SK-N-MC (cell line): ENCODE measurements at regions not wholly inside any gene's neighbourhood (a gene's known extent, or its start where the extent isn't known, plus 50 kb on each side); places are given as distances from the start of the nearest gene placed in this dataset.

ENCODE experiments used
- DNase-seq: peaks from one replicate; pipeline ENCODE4 v3.0.0-alpha.2; 2011; ENCODE audit warnings: low read depth, low spot score
- H3K27ac ChIP-seq: fragments of 200-600 bp; sonication (generic); 2 replicates; pipeline ENCODE4 v1.5.1; 2016; ENCODE audit warnings: mixed run types
- H3K36me3 ChIP-seq: fragments of 200-600 bp; sonication (generic); 2 replicates; pipeline ENCODE4 v1.6.1; 2017; ENCODE audit warnings: antibody characterized with exemption, low read length, mixed read lengths; ENCODE audit not compliant: insufficient read depth
- H3K4me3 ChIP-seq: fragments of 200-600 bp; sonication (generic); 2 replicates; pipeline ENCODE4 v1.5.1; 2016
- H3K9ac ChIP-seq: fragments of 200-600 bp; sonication (generic); 2 replicates; pipeline ENCODE4 v1.8.0; 2017; ENCODE audit warnings: mixed run types, mixed read lengths; ENCODE audit not compliant: insufficient read length
- H3K9me3 ChIP-seq: fragments of 200-600 bp; sonication (generic); 2 replicates; pipeline ENCODE4 v1.6.1; 2017; ENCODE audit warnings: low read depth, mild to moderate bottlenecking, antibody characterized with exemption, low read length, moderate library complexity, mixed read lengths
- EZH2 ChIP-seq: fragments of 200-600 bp; sonication (generic); IDR thresholded peaks from one replicate; pipeline ENCODE4 v1.6.1; 2017; ENCODE audit warnings: antibody characterized with exemption
- FOXP2 ChIP-seq: optimal IDR thresholded peaks from 2 replicates; pipeline ENCODE3; 2011; ENCODE audit warnings: mild to moderate bottlenecking, moderate library complexity; ENCODE audit not compliant: insufficient read depth; ENCODE audit errors: extremely low read length, control extremely low read depth
- POLR2AphosphoS5 ChIP-seq: IDR thresholded peaks from 2 replicates; pipeline ENCODE4 v1.6.1; 2012; ENCODE audit warnings: mild to moderate bottlenecking, low read depth, low read length, borderline replicate concordance

- H3K27ac ChIP-seq, result no peak overlapping the region
- no peaks in the 10 kb centered on the region for H3K36me3 ChIP-seq
- H3K9ac ChIP-seq, result no peak overlapping the region
- H3K9me3 ChIP-seq, result no peaks in the 10 kb centered on the region
- H3K4me3 ChIP-seq, result no peak overlapping the region
- TF ChIP-seq FOXP2 (no peak), EZH2 (no peak), POLR2AphosphoS5 (no peak)
- no peak for DNase-seq
These were observed 306.1 kb upstream of the COL8A1 start for GRCh38 chr3:99332276-99332675.

GRCh38 chr3:99330924-99331532, 307.4 kb upstream of the COL8A1 start:
- no peak overlapping the region for H3K9ac ChIP-seq
- no peaks in the 10 kb centered on the region for H3K36me3 ChIP-seq
- no peak for TF ChIP-seq EZH2
- no peak for TF ChIP-seq FOXP2
- TF ChIP-seq POLR2AphosphoS5, result no peak
- no peak overlapping the region for H3K4me3 ChIP-seq
- no peaks in the 10 kb centered on the region for H3K9me3 ChIP-seq
- no peak overlapping the region for H3K27ac ChIP-seq
- no peak for DNase-seq

GRCh38 chr3:99330281-99330680, 308.1 kb upstream of the COL8A1 start:
- TF ChIP-seq EZH2 (no peak), FOXP2 (no peak), POLR2AphosphoS5 (no peak)
- no peak for DNase-seq

DNA sequence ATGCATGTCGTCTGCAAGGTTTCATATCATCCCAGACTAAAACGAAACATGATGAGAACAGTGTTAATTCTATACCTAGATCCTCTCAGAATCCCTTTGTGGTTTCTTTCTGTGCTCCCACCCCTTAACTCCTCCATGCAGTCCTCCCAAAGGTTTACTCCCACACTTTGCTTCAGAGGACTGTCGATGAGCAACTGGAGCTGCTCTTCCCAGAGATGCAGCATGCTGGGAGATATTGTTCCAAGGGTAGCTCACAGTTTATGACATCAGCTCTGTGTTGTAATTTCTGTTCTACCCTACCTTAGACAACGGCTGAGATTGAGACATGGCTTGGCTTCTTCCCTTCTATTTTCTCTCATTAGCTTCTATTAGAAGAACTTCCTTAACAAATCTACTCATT, 313.0 kb upstream of the COL8A1 start:
- Histone ChIP-seq H3K36me3 (no peaks in the 10 kb centered on the region), H3K9me3 (no peaks in the 10 kb centered on the region), H3K27ac (no peak overlapping the region), H3K9ac (no peak overlapping the region), H3K4me3 (no peak overlapping the region)
- DNase-seq, result no peak
- no peak for TF ChIP-seq EZH2

More at GRCh38 chr3:99330281-99330680, 308.1 kb upstream of the COL8A1 start:
- Histone ChIP-seq H3K36me3 (no peaks in the 10 kb centered on the region), H3K9me3 (no peaks in the 10 kb centered on the region), H3K4me3 (no peak overlapping the region), H3K9ac (no peak overlapping the region), H3K27ac (no peak overlapping the region)

GRCh38 chr3:99324636-99325203, 313.7 kb upstream of the COL8A1 start:
- H3K4me3 ChIP-seq, result no peak overlapping the region
- TF ChIP-seq POLR2AphosphoS5, result no peak
- TF ChIP-seq EZH2, result no peak
- TF ChIP-seq FOXP2, result no peak
- no peak overlapping the region for H3K9ac ChIP-seq
- no peak for DNase-seq
- no peak overlapping the region for H3K27ac ChIP-seq
- no peaks in the 10 kb centered on the region for H3K9me3 ChIP-seq
- H3K36me3 ChIP-seq, result no peaks in the 10 kb centered on the region

DNA sequence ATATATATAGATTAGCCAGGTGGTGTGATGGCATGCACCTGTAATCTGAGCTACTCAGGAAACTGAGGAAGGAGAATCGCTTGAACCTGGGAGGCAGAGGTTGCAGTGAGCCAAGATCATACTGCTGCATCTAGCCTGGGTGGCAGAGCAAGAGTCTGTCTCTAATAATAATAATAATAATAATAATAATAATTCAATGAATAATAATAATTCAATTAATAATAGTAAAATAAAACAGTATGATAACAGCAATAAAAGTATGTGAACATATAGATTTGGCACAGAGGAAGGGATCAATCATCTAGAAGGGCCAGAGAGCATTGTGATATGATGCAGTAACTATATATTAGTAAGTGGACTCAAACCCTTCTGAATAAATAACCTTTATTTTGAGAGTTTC, 314.5 kb upstream of the COL8A1 start:
- DNase-seq, result no peak
- Histone ChIP-seq H3K9ac (no peak overlapping the region), H3K9me3 (no peaks in the 10 kb centered on the region), H3K36me3 (no peaks in the 10 kb centered on the region), H3K4me3 (no peak overlapping the region), H3K27ac (no peak overlapping the region)
- TF ChIP-seq POLR2AphosphoS5, result no peak
- TF ChIP-seq FOXP2, result no peak
- TF ChIP-seq EZH2, result no peak

- H3K27ac ChIP-seq, result no peak overlapping the region
- no peak overlapping the region for H3K9ac ChIP-seq
- no peak overlapping the region for H3K4me3 ChIP-seq
- no peaks in the 10 kb centered on the region for H3K36me3 ChIP-seq
- H3K9me3 ChIP-seq, result no peaks in the 10 kb centered on the region
- DNase-seq, result no peak
- no peak for TF ChIP-seq EZH2
- no peak for TF ChIP-seq FOXP2
- TF ChIP-seq POLR2AphosphoS5, result no peak
These were observed 315.8 kb upstream of the COL8A1 start for GRCh38 chr3:99322551-99322950.

GRCh38 chr3:99321261-99321660, 317.1 kb upstream of the COL8A1 start:
- no peaks in the 10 kb centered on the region for H3K36me3 ChIP-seq
- H3K4me3 ChIP-seq, result no peak overlapping the region
- H3K9ac ChIP-seq, result no peak overlapping the region
- no peaks in the 10 kb centered on the region for H3K9me3 ChIP-seq
- no peak overlapping the region for H3K27ac ChIP-seq
- no peak for TF ChIP-seq EZH2
- TF ChIP-seq FOXP2, result no peak
- TF ChIP-seq POLR2AphosphoS5, result no peak
- no peak for DNase-seq

- DNase-seq, result no peak
- Histone ChIP-seq H3K4me3 (no peak overlapping the region), H3K9me3 (no peaks in the 10 kb centered on the region), H3K27ac (no peak overlapping the region), H3K36me3 (no peaks in the 10 kb centered on the region), H3K9ac (no peak overlapping the region)
- TF ChIP-seq POLR2AphosphoS5 (no peak), EZH2 (no peak), FOXP2 (no peak)
These were observed 318.4 kb upstream of the COL8A1 start for GRCh38 chr3:99319961-99320360.

GRCh38 chr3:99319450-99319849, 318.9 kb upstream of the COL8A1 start:
- Histone ChIP-seq H3K4me3 (no peak overlapping the region), H3K9ac (no peak overlapping the region), H3K27ac (no peak overlapping the region), H3K36me3 (no peaks in the 10 kb centered on the region), H3K9me3 (no peaks in the 10 kb centered on the region)
- DNase-seq, result no peak
- TF ChIP-seq FOXP2 (no peak), EZH2 (no peak), POLR2AphosphoS5 (no peak)
